ENCODE measurements at regions not wholly inside any gene's neighbourhood (a gene's known extent, or its start where the extent isn't known, plus 50 kb on each side); places are given as distances from the start of the nearest gene placed in this dataset.

GRCh38 chr3:54014067-54014466, 108.3 kb upstream of the CACNA2D3 start:
- no TSS peak for BruUV-seq (replicated peaks)
- Histone ChIP-seq H3K4me3 (no peak overlapping the region), H3K9me1 (ENCODE audit: control insufficient read depth, insufficient read depth, low read length) (no peaks in the 10 kb centered on the region), H3K27me3 (ENCODE audit: control insufficient read depth in 2 of 2, insufficient read depth in 2 of 2, low read length in 2 of 2) (no peaks in the 10 kb centered on the region; a peak in 1 of 5 replicates), H3K4me1 (replicated peaks in 1 of 2; ENCODE audit: control insufficient read depth in 2 of 2, insufficient read depth in 2 of 2, low read length in 2 of 2) (no peaks in the 10 kb centered on the region), H3K4me2 (ENCODE audit: insufficient read depth, low read length) (no peak overlapping the region), H3K79me2 (ENCODE audit: control insufficient read depth, insufficient read depth, low read length) (no peaks in the 10 kb centered on the region), H3K36me3 (ENCODE audit: control insufficient read depth, insufficient read depth, low read length) (no peaks in the 10 kb centered on the region), H3K9me3 (replicated peaks; ENCODE audit: control insufficient read depth, insufficient read depth, low read depth, low read length) (no peaks in the 10 kb centered on the region), H3K27ac (ENCODE audit: extremely low read depth, low read depth, low read length) (no peak overlapping the region), H4K20me1 (replicated peaks; ENCODE audit: control insufficient read depth, insufficient read depth, low read length) (no peaks in the 10 kb centered on the region), H3K9ac (ENCODE audit: insufficient read depth in 1 of 2, low read depth in 2 of 2, low read length in 2 of 2) (no peak overlapping the region), H2AFZ (ENCODE audit: low read depth, low read length) (no peak overlapping the region)
- POLR2A ChIA-PET, result no interaction called here
- FAIRE-seq, result no peak
- intact Hi-C loops (cut with micrococcal nuclease), result no loop called here
- WGBS (ENCODE audit: insufficient coverage, low coverage, missing lambda C conversion rate), result 0% methylated on average over 3 of the region's 3 CpGs
- TF ChIP-seq ZBTB9 (CRISPR knock-in tag; IDR thresholded peaks at IDR 0.05) (no peak), POLR3A (IDR thresholded peaks at IDR 0.05; ENCODE audit: borderline replicate concordance, extremely low read depth, insufficient read depth, insufficient read length) (no peak), ZNF830 (CRISPR knock-in tag; IDR thresholded peaks at IDR 0.05) (no peak), ZNF253 (CRISPR knock-in tag; conservative IDR thresholded peaks at IDR 0.05) (no peak), TCF15 (CRISPR knock-in tag; IDR thresholded peaks at IDR 0.05) (no peak), IFI16 (CRISPR knock-in tag; IDR thresholded peaks at IDR 0.05) (no peak)
- CTCF ChIA-PET (ENCODE audit: low intra/inter-chr PET ratio), result no interaction called here
- no peak for DNase-seq (ENCODE audit: extremely low read depth in 1 of 4, low spot score in 3 of 4)
- in situ Hi-C loops (cut with MboI), result no loop called here
- ATAC-seq, result no peak

Data from K562 (cell line).